ENCODE measurements at regions not wholly inside any gene's neighbourhood (a gene's known extent, or its start where the extent isn't known, plus 50 kb on each side); places are given as distances from the start of the nearest gene placed in this dataset.
"Not testable (repeated sequence)": the region's sequence is repeated elsewhere in the genome, so short reads cannot be mapped to it uniquely, and the experiment has no call there.

- intact Hi-C loops (cut with DNase I), result no loop called here
- Histone ChIP-seq H3K4me3 (no peak overlapping the region), H3K9me3 (no peaks in the 10 kb centered on the region), H3K36me3 (no peaks in the 10 kb centered on the region), H3K4me1 (no peaks in the 10 kb centered on the region), H3K27me3 (no peaks in the 10 kb centered on the region), H3K27ac (no peak overlapping the region)
- TF ChIP-seq CTCF (IDR thresholded peaks at IDR 0.05), result no peak
- ATAC-seq, result no peak
- DNase-seq, result no peak
- WGBS, 2 donors, result 89 to 90% methylated on average over 4 of the region's 4 CpGs
Measured at GRCh38 chr2:58473165-58473564, 232.0 kb upstream of the FANCL start.

- no peaks in the 10 kb centered on the region for H3K27me3 ChIP-seq
- TF ChIP-seq CTCF (IDR thresholded peaks at IDR 0.05), result no peak
- WGBS, 2 donors, result 84 to 88% methylated on average over 1 of the region's 1 CpG
- intact Hi-C loops (cut with DNase I), result loop anchor here in 1 of 10 donors (10.0 kb wide), 1 partner anchor 1928 kb away; no protein-coding TSS in a partner anchor
- DNase-seq (no peak), ATAC-seq (no peak)
- no peaks in the 10 kb centered on the region for H3K4me1 ChIP-seq
- H3K36me3 ChIP-seq, result no peaks in the 10 kb centered on the region
- H3K4me3 ChIP-seq, result no peak overlapping the region
- H3K9me3 ChIP-seq, result no peaks in the 10 kb centered on the region
- no peak overlapping the region for H3K27ac ChIP-seq
Measured at GRCh38 chr2:58466804-58467203, 225.7 kb upstream of the FANCL start.

- 81 to 90% methylated on average over 2 of the region's 2 CpGs for WGBS, 2 donors
- not testable (repeated sequence) for H3K4me3 ChIP-seq, ATAC-seq, DNase-seq, H3K9me3 ChIP-seq, H3K27me3 ChIP-seq, H3K36me3 ChIP-seq, H3K4me1 ChIP-seq, H3K27ac ChIP-seq
- intact Hi-C loops (cut with DNase I), result loop anchor here in 1 of 10 donors (10.0 kb wide), 1 partner anchor 1929 kb away; no protein-coding TSS in a partner anchor
Measured at GRCh38 chr2:58466021-58466420, 224.9 kb upstream of the FANCL start.

- H3K9me3 ChIP-seq, result no peaks in the 10 kb centered on the region
- intact Hi-C loops (cut with DNase I), result loop anchor here in 1 of 10 donors (10.0 kb wide), 1 partner anchor 1934 kb away; no protein-coding TSS in a partner anchor
- no peak for TF ChIP-seq CTCF (IDR thresholded peaks at IDR 0.05)
- WGBS, 2 donors, result 94 to 96% methylated on average over 22 of the region's 22 CpGs
- no peak for ATAC-seq
- no peaks in the 10 kb centered on the region for H3K27me3 ChIP-seq
- no peak for DNase-seq
- H3K36me3 ChIP-seq, result no peaks in the 10 kb centered on the region
- no peak overlapping the region for H3K27ac ChIP-seq
- no peaks in the 10 kb centered on the region for H3K4me1 ChIP-seq
- H3K4me3 ChIP-seq, result no peak overlapping the region
Measured at GRCh38 chr2:58460670-58461069, 219.5 kb upstream of the FANCL start.

- Histone ChIP-seq H3K36me3 (no peaks in the 10 kb centered on the region), H3K27ac (no peak overlapping the region), H3K4me3 (no peak overlapping the region), H3K4me1 (no peaks in the 10 kb centered on the region), H3K9me3 (no peaks in the 10 kb centered on the region), H3K27me3 (peaks cover 0 to 10% (median 0%) of the 10 kb centered on the region in 7 donors)
- 71 to 84% methylated on average over 3 of the region's 3 CpGs for WGBS, 2 donors
- no peak for ATAC-seq
- TF ChIP-seq CTCF (IDR thresholded peaks at IDR 0.05), result no peak
- DNase-seq, result no peak
- intact Hi-C loops (cut with DNase I), result loop anchor here in 8 of 10 donors (2.0 to 10.0 kb wide), 6 partner anchors 315 to 687 kb away; no protein-coding TSS in a partner anchor
Measured at GRCh38 chr2:58449286-58450010, 208.3 kb upstream of the FANCL start.

Data from heart right ventricle (tissue), 16 donors.